Activated T-cell treated with anti-CD3 and anti-CD28 coated beads, Interleukin-2, amount 50 U/mL, for 4 hours (primary cell): ENCODE measurements at regions not wholly inside any gene's neighbourhood (a gene's known extent, or its start where the extent isn't known, plus 50 kb on each side); places are given as distances from the start of the nearest gene placed in this dataset.
"Not testable (repeated sequence)": the region's sequence is repeated elsewhere in the genome, so short reads cannot be mapped to it uniquely, and the experiment has no call there.

Source experiments
- ATAC-seq, 2 donors: fragments of 200-7000 bp; cut with Tn5 transposase; one replicate each; pipeline ENCODE4 v1.10.0; 2021
- DNase-seq: peaks from one replicate; pipeline ENCODE4 v3.0.0-alpha.2; 2020
- H3K27me3 Mint-ChIP-seq: one replicate; pipeline ENCODE4 v1.8.0; 2021; ENCODE audit warnings: low read depth, mixed read lengths
- H3K36me3 Mint-ChIP-seq: one replicate; pipeline ENCODE4 v1.8.0; 2022; ENCODE audit warnings: mixed read lengths; ENCODE audit not compliant: insufficient read depth
- H3K4me1 Mint-ChIP-seq: one replicate; pipeline ENCODE4 v1.8.0; 2021; ENCODE audit warnings: low read depth, mixed read lengths
- H3K4me3 Mint-ChIP-seq: one replicate; pipeline ENCODE4 v1.8.0; 2021; ENCODE audit warnings: mild to moderate bottlenecking, moderate library complexity, mixed read lengths
- H3K9me3 Mint-ChIP-seq: one replicate; pipeline ENCODE4 v1.8.0; 2021; ENCODE audit warnings: mixed read lengths

GRCh38 chr3:174366904-174367303 lies 492.2 kb upstream of the NAALADL2 start:
- ATAC-seq, DNase-seq, H3K27me3 Mint-ChIP-seq, H3K4me3 Mint-ChIP-seq, H3K4me1 Mint-ChIP-seq, H3K36me3 Mint-ChIP-seq: not testable (repeated sequence)
- peaks cover 12% of the 10 kb centered on the region for H3K9me3 Mint-ChIP-seq

DNA sequence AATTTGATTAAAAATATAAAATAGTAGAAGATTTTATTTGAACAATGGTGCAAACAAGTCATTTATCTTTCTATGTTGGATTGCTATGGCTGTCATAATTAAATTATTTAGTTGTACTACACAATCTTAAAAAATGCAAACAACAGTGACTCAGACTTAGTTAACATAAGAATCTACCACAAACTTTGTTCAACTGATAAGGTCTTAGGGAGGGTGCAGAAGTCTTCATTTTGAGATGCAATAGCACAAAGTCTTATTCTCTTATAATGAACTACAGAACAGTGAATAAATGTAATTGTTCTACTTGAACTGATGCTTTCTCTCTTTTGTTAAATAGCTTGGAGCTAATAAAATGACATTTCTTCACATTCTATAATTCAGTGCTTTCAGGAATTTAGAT lies 482.8 kb upstream of the NAALADL2 start:
- Mint-ChIP-seq H3K36me3 (no peaks in the 10 kb centered on the region), H3K9me3 (peaks cover 7% of the 10 kb centered on the region), H3K4me1 (no peaks in the 10 kb centered on the region), H3K27me3 (no peaks in the 10 kb centered on the region), H3K4me3 (no peak overlapping the region)
- no peak for DNase-seq
- ATAC-seq = no peak

DNA sequence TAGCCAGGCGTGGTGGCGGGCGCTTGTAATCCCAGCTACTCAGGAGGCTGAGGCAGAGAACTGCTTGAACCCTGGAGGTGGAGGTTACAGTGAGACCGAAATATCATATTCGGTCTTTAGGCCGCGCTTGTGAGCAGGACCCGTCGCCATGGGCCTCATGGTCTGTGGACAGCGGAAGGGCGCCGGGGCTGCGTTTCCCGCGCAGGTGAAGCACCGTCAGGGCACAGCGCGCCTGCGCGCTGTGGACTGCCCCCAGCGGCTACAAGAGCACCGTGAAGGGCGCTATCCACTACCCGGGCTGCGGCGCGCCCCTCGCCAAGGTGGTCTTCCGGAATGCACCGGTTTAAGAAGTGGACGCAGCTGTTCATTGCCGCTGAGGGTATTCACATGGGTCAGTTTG lies 482.0 kb upstream of the NAALADL2 start:
- H3K9me3 Mint-ChIP-seq = peaks cover 5% of the 10 kb centered on the region
- H3K4me1 Mint-ChIP-seq = no peaks in the 10 kb centered on the region
- no peaks in the 10 kb centered on the region for H3K27me3 Mint-ChIP-seq
- DNase-seq (no peak), ATAC-seq (no peak)
- no peaks in the 10 kb centered on the region for H3K36me3 Mint-ChIP-seq
- no peak overlapping the region for H3K4me3 Mint-ChIP-seq

GRCh38 chr3:174377684-174378083 lies 481.4 kb upstream of the NAALADL2 start:
- ATAC-seq (no peak), DNase-seq (no peak)
- no peaks in the 10 kb centered on the region for H3K27me3 Mint-ChIP-seq
- no peak overlapping the region for H3K4me3 Mint-ChIP-seq
- no peaks in the 10 kb centered on the region for H3K4me1 Mint-ChIP-seq
- H3K36me3 Mint-ChIP-seq = no peaks in the 10 kb centered on the region
- H3K9me3 Mint-ChIP-seq = peaks cover 3% of the 10 kb centered on the region

- no peak for DNase-seq
- Mint-ChIP-seq H3K36me3 (no peaks in the 10 kb centered on the region), H3K4me1 (no peaks in the 10 kb centered on the region), H3K9me3 (peaks cover 17% of the 10 kb centered on the region), H3K27me3 (no peaks in the 10 kb centered on the region), H3K4me3 (no peak overlapping the region)
- ATAC-seq = no peak
Measured at GRCh38 chr3:174382878-174383277, 476.3 kb upstream of the NAALADL2 start.

- no peaks in the 10 kb centered on the region for H3K27me3 Mint-ChIP-seq
- H3K4me3 Mint-ChIP-seq = no peak overlapping the region
- DNase-seq = no peak
- H3K36me3 Mint-ChIP-seq = no peaks in the 10 kb centered on the region
- ATAC-seq = no peak
- no peaks in the 10 kb centered on the region for H3K4me1 Mint-ChIP-seq
- peaks cover 29% of the 10 kb centered on the region for H3K9me3 Mint-ChIP-seq
Measured at GRCh38 chr3:174387736-174388135, 471.4 kb upstream of the NAALADL2 start.

DNA sequence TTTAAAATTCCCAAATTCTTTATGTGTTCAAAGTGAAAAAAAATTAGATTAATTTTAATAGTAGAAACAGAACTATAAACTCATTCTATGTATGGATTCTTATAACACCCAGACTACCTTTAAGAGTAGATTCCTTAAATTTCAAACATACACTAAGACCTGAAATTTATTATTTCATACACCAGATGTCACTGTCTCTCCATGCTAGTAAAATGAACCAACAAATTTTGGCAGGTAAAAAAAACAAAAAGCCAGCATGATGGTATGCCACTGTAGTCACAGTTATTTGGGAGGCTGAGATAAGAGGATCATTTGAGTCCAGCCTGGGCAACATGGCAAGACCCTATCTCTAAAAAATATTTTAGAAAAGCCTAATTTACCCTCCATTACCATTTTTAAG lies 461.3 kb upstream of the NAALADL2 start:
- H3K9me3 Mint-ChIP-seq = peaks cover 6% of the 10 kb centered on the region
- H3K4me1 Mint-ChIP-seq = no peaks in the 10 kb centered on the region
- no peak overlapping the region for H3K4me3 Mint-ChIP-seq
- DNase-seq (no peak), ATAC-seq (no peak)
- H3K27me3 Mint-ChIP-seq = no peaks in the 10 kb centered on the region
- H3K36me3 Mint-ChIP-seq = no peaks in the 10 kb centered on the region

DNA sequence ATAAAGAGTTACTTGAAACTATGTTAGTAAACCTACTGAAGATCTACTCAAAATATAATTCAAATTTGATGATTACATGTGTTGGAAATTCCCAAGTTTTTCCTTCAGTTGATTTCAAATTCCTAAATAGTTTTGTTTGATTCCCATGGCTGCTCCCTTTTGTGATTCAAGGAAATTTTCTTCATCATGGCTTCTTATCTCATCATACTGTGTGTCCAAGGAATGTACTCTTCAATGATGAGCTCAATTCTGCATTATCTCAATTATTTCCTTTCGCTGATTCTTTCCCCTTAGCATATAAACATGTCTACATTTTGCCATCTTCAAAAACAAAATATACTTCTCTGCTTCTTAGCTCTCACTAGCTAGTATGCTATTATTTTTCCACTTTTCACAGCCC lies 460.4 kb upstream of the NAALADL2 start:
- Mint-ChIP-seq H3K27me3 (no peaks in the 10 kb centered on the region), H3K4me3 (no peak overlapping the region), H3K36me3 (no peaks in the 10 kb centered on the region), H3K9me3 (peaks cover 6% of the 10 kb centered on the region), H3K4me1 (no peaks in the 10 kb centered on the region)
- no peak for DNase-seq
- no peak for ATAC-seq

- no peaks in the 10 kb centered on the region for H3K36me3 Mint-ChIP-seq
- no peaks in the 10 kb centered on the region for H3K27me3 Mint-ChIP-seq
- H3K9me3 Mint-ChIP-seq = peaks cover 17% of the 10 kb centered on the region
- DNase-seq (no peak), ATAC-seq (no peak)
- H3K4me3 Mint-ChIP-seq = no peak overlapping the region
- H3K4me1 Mint-ChIP-seq = no peaks in the 10 kb centered on the region
Measured at GRCh38 chr3:174403831-174404230, 455.3 kb upstream of the NAALADL2 start.

- Mint-ChIP-seq H3K27me3 (no peaks in the 10 kb centered on the region), H3K4me1 (no peaks in the 10 kb centered on the region), H3K9me3 (peaks cover 11% of the 10 kb centered on the region), H3K4me3 (no peak overlapping the region), H3K36me3 (no peaks in the 10 kb centered on the region)
- DNase-seq (no peak), ATAC-seq (no peak)
Measured at GRCh38 chr3:174408310-174408709, 450.8 kb upstream of the NAALADL2 start.

DNA sequence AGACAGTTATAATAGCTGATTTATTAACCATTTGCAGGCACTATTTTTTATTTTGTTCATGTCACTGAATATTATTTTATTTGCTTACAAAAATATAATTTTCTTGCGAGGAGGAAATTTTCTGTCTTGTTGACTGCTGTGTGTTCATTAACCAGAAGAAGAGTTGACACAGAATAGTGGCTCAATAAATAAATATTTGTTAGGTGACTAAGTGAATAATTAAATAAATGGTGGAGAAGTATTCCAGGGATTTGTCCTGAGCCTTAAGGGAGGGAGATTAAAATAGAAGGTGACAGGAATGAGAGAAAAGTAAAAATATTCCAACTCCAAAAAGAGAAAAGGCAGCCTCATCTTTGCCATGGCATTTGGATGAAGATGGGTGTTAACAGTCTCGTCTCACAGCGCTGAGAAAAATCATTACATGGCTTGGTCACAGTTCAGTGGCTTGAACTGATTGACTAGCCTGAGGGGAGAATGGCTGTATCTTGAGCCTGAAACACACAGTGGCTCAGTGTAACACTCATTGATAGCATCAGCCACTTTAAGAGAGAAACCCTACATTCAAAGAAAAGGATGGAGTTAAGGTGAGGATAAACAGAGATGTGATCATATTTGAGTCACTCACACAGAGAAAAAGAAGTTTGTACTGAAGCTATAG lies 449.9 kb upstream of the NAALADL2 start:
- ATAC-seq = no peak
- DNase-seq = no peak

DNA sequence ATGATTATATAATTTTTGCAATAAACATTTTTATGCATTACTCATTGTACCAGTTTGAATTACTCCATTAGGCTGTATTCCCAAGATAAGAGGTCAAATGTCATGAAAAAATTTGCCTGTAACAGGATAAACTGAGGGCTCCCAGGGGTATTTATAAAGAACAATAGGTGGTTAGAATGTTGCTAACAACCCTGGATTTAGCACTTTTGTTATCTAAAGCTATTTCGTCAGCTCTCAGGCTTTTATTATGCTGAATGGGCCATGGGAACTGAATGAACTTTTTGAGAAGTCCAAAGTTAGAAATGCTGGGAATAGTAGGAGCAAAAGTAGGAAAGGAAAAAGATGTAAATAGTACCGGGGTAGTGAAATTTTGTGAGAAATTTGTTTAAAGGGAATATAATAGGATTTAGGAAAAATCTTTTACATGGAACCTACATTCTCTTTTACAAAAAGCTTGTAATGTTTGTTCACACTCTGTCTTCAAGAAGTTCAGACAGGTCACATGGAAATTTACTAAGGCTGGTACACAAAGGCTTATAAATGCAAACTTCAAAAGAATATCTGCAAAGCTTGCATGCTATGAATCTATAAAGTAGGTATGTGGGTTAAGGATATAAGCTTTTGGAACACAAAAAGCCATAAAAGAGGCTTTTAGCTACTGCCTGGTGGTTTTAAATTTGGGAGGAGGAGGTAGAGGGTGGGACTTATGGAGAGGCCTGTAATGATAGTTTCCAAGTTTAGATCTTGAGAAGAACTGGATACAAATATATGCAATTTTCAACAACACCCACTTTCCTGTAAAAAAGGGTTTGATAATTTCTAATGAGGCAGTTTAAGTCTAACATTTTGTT lies 445.8 kb upstream of the NAALADL2 start:
- H3K4me3 Mint-ChIP-seq = no peak overlapping the region
- H3K4me1 Mint-ChIP-seq = no peaks in the 10 kb centered on the region
- H3K9me3 Mint-ChIP-seq = peaks cover 1% of the 10 kb centered on the region
- DNase-seq (no peak), ATAC-seq (no peak)
- no peaks in the 10 kb centered on the region for H3K36me3 Mint-ChIP-seq
- H3K27me3 Mint-ChIP-seq = no peaks in the 10 kb centered on the region

More for the DNA sequence above, 449.9 kb upstream of the NAALADL2 start:
- H3K9me3 Mint-ChIP-seq = peaks cover 11% of the 10 kb centered on the region
- H3K4me3 Mint-ChIP-seq = no peak overlapping the region
- no peaks in the 10 kb centered on the region for H3K36me3 Mint-ChIP-seq
- no peaks in the 10 kb centered on the region for H3K27me3 Mint-ChIP-seq
- no peaks in the 10 kb centered on the region for H3K4me1 Mint-ChIP-seq

- Mint-ChIP-seq H3K4me1 (no peaks in the 10 kb centered on the region), H3K27me3 (no peaks in the 10 kb centered on the region), H3K36me3 (no peaks in the 10 kb centered on the region), H3K4me3 (no peak overlapping the region), H3K9me3 (no peaks in the 10 kb centered on the region)
- ATAC-seq (no peak), DNase-seq (no peak)
Measured at GRCh38 chr3:174414902-174415301, 444.2 kb upstream of the NAALADL2 start.

DNA sequence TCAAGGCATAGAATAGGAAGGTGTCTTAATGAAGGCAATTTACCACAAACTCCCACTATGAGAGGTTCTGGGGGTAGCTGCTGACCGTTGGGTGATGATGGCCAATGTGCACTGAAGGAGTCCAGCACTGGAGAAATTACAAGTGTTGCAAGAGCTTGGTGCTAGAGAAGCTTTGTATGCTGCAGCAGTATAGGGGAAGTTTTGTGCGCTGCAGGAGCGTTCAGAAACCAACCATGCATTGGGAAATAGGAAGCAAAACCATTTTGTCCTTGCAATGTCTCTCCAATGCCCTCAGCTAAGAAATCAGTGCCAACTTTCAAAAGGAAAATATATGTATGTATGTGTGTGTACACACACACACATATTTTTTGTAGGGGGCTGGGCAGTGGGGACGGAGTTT lies 441.6 kb upstream of the NAALADL2 start:
- no peak for ATAC-seq
- H3K4me3 Mint-ChIP-seq = no peak overlapping the region
- H3K9me3 Mint-ChIP-seq = no peaks in the 10 kb centered on the region
- no peaks in the 10 kb centered on the region for H3K36me3 Mint-ChIP-seq
- H3K4me1 Mint-ChIP-seq = no peaks in the 10 kb centered on the region
- DNase-seq = no peak
- no peaks in the 10 kb centered on the region for H3K27me3 Mint-ChIP-seq

DNA sequence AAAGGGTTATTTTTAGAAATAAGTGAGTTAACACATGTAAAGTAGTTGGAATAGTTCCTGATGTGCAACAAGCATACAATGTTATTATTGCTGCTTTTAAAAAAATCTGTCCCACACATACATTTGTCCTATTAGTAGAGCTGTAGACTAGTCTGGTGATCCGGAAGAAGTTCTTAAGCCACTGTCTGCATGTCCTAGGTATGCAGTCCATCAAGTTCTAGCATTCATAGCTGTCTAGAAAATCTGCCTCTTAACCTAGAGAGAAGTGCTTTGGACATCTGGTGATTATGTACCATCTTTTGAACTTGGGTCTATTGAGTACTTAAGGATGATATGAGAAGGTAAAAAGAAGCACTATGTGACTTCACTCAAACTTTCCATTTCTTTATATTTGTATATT lies 439.9 kb upstream of the NAALADL2 start:
- no peaks in the 10 kb centered on the region for H3K27me3 Mint-ChIP-seq
- no peaks in the 10 kb centered on the region for H3K9me3 Mint-ChIP-seq
- H3K36me3 Mint-ChIP-seq = no peaks in the 10 kb centered on the region
- H3K4me1 Mint-ChIP-seq = no peaks in the 10 kb centered on the region
- no peak overlapping the region for H3K4me3 Mint-ChIP-seq
- DNase-seq = no peak
- no peak for ATAC-seq
